K562 (cell line): ENCODE measurements at regions not wholly inside any gene's neighbourhood (a gene's known extent, or its start where the extent isn't known, plus 50 kb on each side); places are given as distances from the start of the nearest gene placed in this dataset.

ENCODE experiments used
- ATAC-seq: fragments of 200-7000 bp; cut with Tn5 transposase; 3 replicates; pipeline ENCODE4 v1.9.1; 2020; ENCODE audit warnings: moderate library complexity
- BruUV-seq: library from RNA; stranded (reverse); fragments of 400-500 nt; replicated peaks from 2 replicates; lab custom pipeline; 2021; lab: Mats Ljungman, UMichigan
- CTCF ChIA-PET: fragments of 300-600 bp; formaldehyde crosslinking; extraction: SDS; loops from one replicate; lab custom pipeline; 2021; ENCODE audit warnings: low intra/inter-chr PET ratio; lab: Yijun Ruan, JAX
- POLR2A ChIA-PET: fragments of 300-600, 350-650 bp; sonication (Branson Sonifier 250); formaldehyde crosslinking; extraction: SDS; loops from one replicate; lab custom pipeline; 2021; ENCODE audit warnings: antibody characterized with exemption, inconsistent platforms; lab: Yijun Ruan, JAX
- DNase-seq, 4 experiments: peaks; one replicate each; pipeline versions ENCODE4 v3.0.0 to v3.0.0-alpha.2; 2011 to 2018; ENCODE audit warnings: low spot score in 3 of 4, mixed read lengths in 3 of 4; ENCODE audit errors: extremely low read depth in 1 of 4
- FAIRE-seq: peaks from 2 replicates; lab custom pipeline; 2011; peaks lifted over from hg19 to GRCh38; lab: Jason Lieb, UNC
- H2AFZ ChIP-seq: 2 replicates; pipeline ENCODE4 v1.6.0; 2011; ENCODE audit warnings: low read depth, low read length, control low read depth, inconsistent platforms
- H3K27ac ChIP-seq: fragments of 200-600 bp; 3 replicates; pipeline ENCODE4 v1.8.0; 2011; ENCODE audit warnings: low read depth, mild to moderate bottlenecking, control low read depth, inconsistent platforms, low read length, moderate library complexity, mixed read lengths; ENCODE audit errors: extremely low read depth
- H3K27me3 ChIP-seq, 2 experiments: fragments of 300-600 bp in 1 of 2; 2 replicates in 1 of 2; 3 replicates in 1 of 2; pipeline versions ENCODE4 v1.6.0 to v1.8.0; 2011; ENCODE audit warnings: inconsistent platforms in 2 of 2, low read length in 2 of 2, mild to moderate bottlenecking in 1 of 2, mixed read lengths in 1 of 2, moderate library complexity in 1 of 2; ENCODE audit not compliant: control insufficient read depth in 2 of 2, insufficient read depth in 2 of 2
- H3K36me3 ChIP-seq: fragments of 300-600 bp; 3 replicates; pipeline ENCODE4 v1.8.0; 2011; ENCODE audit warnings: mild to moderate bottlenecking, low read length, inconsistent platforms; ENCODE audit not compliant: control insufficient read depth, insufficient read depth
- H3K4me1 ChIP-seq, 2 experiments: fragments of 200-600 bp in 1 of 2; replicated peaks in 1 of 2; 2 replicates in 1 of 2; 3 replicates in 1 of 2; pipeline versions ENCODE4 v1.5.1 to v1.8.0; 2011; ENCODE audit warnings: inconsistent platforms in 2 of 2, low read length in 2 of 2, mild to moderate bottlenecking in 1 of 2, mixed read lengths in 1 of 2, moderate library complexity in 1 of 2; ENCODE audit not compliant: control insufficient read depth in 2 of 2, insufficient read depth in 2 of 2
- H3K4me2 ChIP-seq: 2 replicates; pipeline ENCODE4 v1.6.1; 2011; ENCODE audit warnings: low read length, control low read depth, inconsistent platforms, mixed read lengths; ENCODE audit not compliant: insufficient read depth
- H3K4me3 ChIP-seq: fragments of 200-600 bp; sonication (generic), shearing (Covaris generic); 2 replicates; pipeline ENCODE4 v1.5.1; 2016; ENCODE audit warnings: control low read depth, inconsistent platforms
- H3K79me2 ChIP-seq: fragments of 200-600 bp; 3 replicates; pipeline ENCODE4 v1.8.0; 2011; ENCODE audit warnings: low read length, inconsistent platforms; ENCODE audit not compliant: control insufficient read depth, insufficient read depth
- H3K9ac ChIP-seq, 2 experiments: 2 replicates each; pipeline versions ENCODE4 v1.6.0 to v1.6.1; 2011; ENCODE audit warnings: low read depth in 2 of 2, low read length in 2 of 2, control low read depth in 1 of 2, inconsistent platforms in 1 of 2, mild to moderate bottlenecking in 1 of 2, mixed read lengths in 1 of 2; ENCODE audit not compliant: insufficient read depth in 1 of 2
- H3K9me1 ChIP-seq: one replicate; pipeline ENCODE4 v1.6.0; 2011; ENCODE audit warnings: inconsistent platforms, mild to moderate bottlenecking, low read length, moderate library complexity; ENCODE audit not compliant: control insufficient read depth, insufficient read depth
- H3K9me3 ChIP-seq: replicated peaks from 2 replicates; pipeline ENCODE4 v1.5.1; 2011; ENCODE audit warnings: low read depth, low read length, inconsistent platforms; ENCODE audit not compliant: control insufficient read depth, insufficient read depth
- H4K20me1 ChIP-seq: replicated peaks from 2 replicates; pipeline ENCODE4 v1.6.1; 2011; ENCODE audit warnings: low read length, inconsistent platforms, mixed read lengths; ENCODE audit not compliant: control insufficient read depth, insufficient read depth
- ARID2 ChIP-seq: fragments of 450-650 bp; IDR thresholded peaks from 2 replicates; pipeline ENCODE4 v1.6.1; 2017; ENCODE audit warnings: antibody characterized with exemption, mild to moderate bottlenecking
- BCL6 ChIP-seq: fragments of 250-450 bp; sonication (Bioruptor Pico); IDR thresholded peaks from 2 replicates; pipeline ENCODE4 v1.4.0; 2020
- E2F6 ChIP-seq, 2 experiments: IDR thresholded peaks; 2 replicates each; pipeline ENCODE4 v1.6.1; 2011; ENCODE audit warnings: borderline replicate concordance in 1 of 2, control low read depth in 1 of 2, low read depth in 1 of 2, low read length in 1 of 2, mild to moderate bottlenecking in 1 of 2, mixed read lengths in 1 of 2, moderate library complexity in 1 of 2; ENCODE audit not compliant: insufficient read depth in 1 of 2, insufficient read length in 1 of 2, poor library complexity in 1 of 2, severe bottlenecking in 1 of 2; ENCODE audit errors: extremely low read depth in 1 of 2
- ETS1 ChIP-seq: conservative IDR thresholded peaks from 2 replicates; pipeline ENCODE4 v1.6.1; 2011; ENCODE audit warnings: low read depth, mild to moderate bottlenecking, low read length; ENCODE audit not compliant: control insufficient read depth
- GTF2E2 ChIP-seq: fragments of 200-800 bp; sonication (Bioruptor generic); IDR thresholded peaks from 2 replicates; pipeline ENCODE4 v1.6.1; 2016; ENCODE audit warnings: missing genetic modification characterization, missing compliant biosample characterization
- HNRNPK ChIP-seq: fragments of 200-400 bp; formaldehyde crosslinking; IDR thresholded peaks from one replicate; pipeline ENCODE4 v1.6.1; 2018; ENCODE audit warnings: mild to moderate bottlenecking, low read depth, low read length; ENCODE audit not compliant: poor library complexity, severe bottlenecking
- KAT2B ChIP-seq: IDR thresholded peaks from one replicate; pipeline ENCODE4 v1.6.1; 2012; ENCODE audit warnings: low read depth, mild to moderate bottlenecking, control low read depth, inconsistent platforms, low read length, moderate library complexity
- MXI1 ChIP-seq: IDR thresholded peaks from 2 replicates; pipeline ENCODE4 v1.6.1; 2011; ENCODE audit warnings: low read depth, mild to moderate bottlenecking, improper control_type of control experiment, low read length
- NBN ChIP-seq: fragments of 450-650 bp; IDR thresholded peaks from 2 replicates; pipeline ENCODE4 v1.6.1; 2016; ENCODE audit warnings: low read depth, mild to moderate bottlenecking
- PHF21A ChIP-seq: fragments of 450-650 bp; IDR thresholded peaks from 2 replicates; pipeline ENCODE4 v1.6.1; 2017; ENCODE audit warnings: low read depth, borderline replicate concordance
- SMARCA4 ChIP-seq: fragments of 450-650 bp; IDR thresholded peaks from 2 replicates; pipeline ENCODE4 v1.6.1; 2016
- YY1 ChIP-seq, 3 experiments: IDR thresholded peaks; 2 replicates each; pipeline ENCODE4 v1.6.1; 2011; ENCODE audit warnings: low read length in 2 of 3, mild to moderate bottlenecking in 2 of 3, moderate library complexity in 2 of 3, borderline replicate concordance in 1 of 3, control low read depth in 1 of 3, low read depth in 1 of 3; ENCODE audit not compliant: insufficient read depth in 3 of 3, insufficient replicate concordance in 2 of 3, control insufficient read depth in 1 of 3, insufficient read length in 1 of 3; ENCODE audit errors: extremely low read depth in 1 of 3
- ZBTB11 ChIP-seq, 3 experiments: fragments of 200-800 bp in 1 of 3; fragments of 250-450 bp in 1 of 3; fragments of 450-650 bp in 1 of 3; sonication (Bioruptor Pico) in 1 of 3; sonication (Bioruptor generic) in 1 of 3; formaldehyde crosslinking in 1 of 3; IDR thresholded peaks; 2 replicates each; pipeline versions ENCODE4 v1.6.1 to v1.8.0; 2016 to 2022; ENCODE audit warnings: mild to moderate bottlenecking in 2 of 3, missing genetic modification characterization in 2 of 3, missing compliant biosample characterization in 1 of 3, moderate library complexity in 1 of 3
- WGBS: fragments of 100-300 bp; shearing (Covaris generic); methylation state at CpG from one replicate; pipeline ENCODE4 v1.1.6; 2016; ENCODE audit warnings: low coverage, mixed read lengths; ENCODE audit not compliant: insufficient coverage; ENCODE audit errors: missing lambda C conversion rate; 5-methylcytosine and 5-hydroxymethylcytosine counted together
- in situ Hi-C: fragments of 300-500 bp; cut with MboI; formaldehyde crosslinking; loops from 4 replicates; pipeline ENCODE4 v1.15.0; 2018; ENCODE audit warnings: inconsistent platforms, mixed read lengths
- intact Hi-C: fragments of 100-400 bp; cut with micrococcal nuclease; formaldehyde crosslinking; loops from 2 replicates; pipeline ENCODE4 v1.14.2; 2022

GRCh38 chr5:61667525-61668218 lies 335.6 kb downstream of the ZSWIM6 start:
- FAIRE-seq (no peak), DNase-seq (no peak), ATAC-seq (no peak)
- BruUV-seq = no TSS peak
- no peak overlapping the region for H3K27ac ChIP-seq
- H4K20me1 ChIP-seq = no peaks in the 10 kb centered on the region
- ChIA-PET CTCF (no interaction called here), POLR2A (interaction anchor here (1.5 kb wide), 1 partner anchor 14 kb away, joined by 4 read pairs; no protein-coding TSS in a partner anchor)
- H3K9ac ChIP-seq = no peak overlapping the region
- no peaks in the 10 kb centered on the region for H3K9me3 ChIP-seq
- H3K4me3 ChIP-seq = no peak overlapping the region
- no peaks in the 10 kb centered on the region for H3K36me3 ChIP-seq
- H3K4me1 ChIP-seq = no peaks in the 10 kb centered on the region
- H3K4me2 ChIP-seq = no peak overlapping the region
- H2AFZ ChIP-seq = no peak overlapping the region
- 2% methylated on average over 6 of the region's 6 CpGs for WGBS
- H3K79me2 ChIP-seq = no peaks in the 10 kb centered on the region
- no peaks in the 10 kb centered on the region for H3K9me1 ChIP-seq
- in situ Hi-C loops (no loop called here), intact Hi-C loops (no loop called here)
- H3K27me3 ChIP-seq = peaks cover 0 to 4% of the 10 kb centered on the region in 2 experiments; a peak in 1 of 5 replicates
- TF ChIP-seq E2F6 (IDR thresholded peaks at IDR 0.05; ENCODE audit: borderline replicate concordance in 1 of 2, extremely low read depth in 1 of 2, insufficient read depth in 1 of 2, insufficient read length in 1 of 2, low read depth in 1 of 2, low read length in 1 of 2, poor library complexity in 1 of 2, severe bottlenecking in 1 of 2) (no peak), ETS1 (no peak), KAT2B (no peak), NBN (no peak), PHF21A (no peak), HNRNPK (no peak), GTF2E2 (tag) (no peak), ZBTB11 (CRISPR knock-in tag; IDR thresholded peaks at IDR 0.05) (no peak), BCL6 (no peak), SMARCA4 (no peak), YY1 (IDR thresholded peaks at IDR 0.05; ENCODE audit: borderline replicate concordance in 1 of 3, control insufficient read depth in 1 of 3, extremely low read depth in 1 of 3, insufficient read depth in 3 of 3, insufficient read length in 1 of 3, insufficient replicate concordance in 2 of 3, low read depth in 1 of 3, low read length in 2 of 3) (no peak), MXI1 (no peak), ARID2 (no peak)
